ENCODE measurements at regions not wholly inside any gene's neighbourhood (a gene's known extent, or its start where the extent isn't known, plus 50 kb on each side); places are given as distances from the start of the nearest gene placed in this dataset.

DNA sequence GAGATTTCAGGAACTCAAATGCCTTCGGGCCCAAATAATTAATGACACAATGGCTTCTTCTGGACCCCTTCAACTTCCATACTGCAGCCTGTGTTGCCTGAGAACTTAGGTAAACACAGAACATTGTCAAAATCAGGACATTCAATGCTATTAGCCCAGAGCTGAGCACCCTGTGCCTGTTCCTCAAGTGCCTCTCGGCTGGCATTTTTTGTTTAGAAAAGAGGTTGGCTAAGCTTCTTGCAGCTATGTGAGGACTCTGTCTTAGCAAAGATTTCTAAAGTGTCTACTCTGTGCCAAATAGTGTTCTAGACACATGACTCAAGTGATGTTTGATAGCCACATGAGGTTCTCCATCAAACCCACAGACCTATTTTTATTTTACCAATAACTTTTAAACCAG, 289.3 kb upstream of the ARID1B start:
- TF ChIP-seq, protein P1, sequence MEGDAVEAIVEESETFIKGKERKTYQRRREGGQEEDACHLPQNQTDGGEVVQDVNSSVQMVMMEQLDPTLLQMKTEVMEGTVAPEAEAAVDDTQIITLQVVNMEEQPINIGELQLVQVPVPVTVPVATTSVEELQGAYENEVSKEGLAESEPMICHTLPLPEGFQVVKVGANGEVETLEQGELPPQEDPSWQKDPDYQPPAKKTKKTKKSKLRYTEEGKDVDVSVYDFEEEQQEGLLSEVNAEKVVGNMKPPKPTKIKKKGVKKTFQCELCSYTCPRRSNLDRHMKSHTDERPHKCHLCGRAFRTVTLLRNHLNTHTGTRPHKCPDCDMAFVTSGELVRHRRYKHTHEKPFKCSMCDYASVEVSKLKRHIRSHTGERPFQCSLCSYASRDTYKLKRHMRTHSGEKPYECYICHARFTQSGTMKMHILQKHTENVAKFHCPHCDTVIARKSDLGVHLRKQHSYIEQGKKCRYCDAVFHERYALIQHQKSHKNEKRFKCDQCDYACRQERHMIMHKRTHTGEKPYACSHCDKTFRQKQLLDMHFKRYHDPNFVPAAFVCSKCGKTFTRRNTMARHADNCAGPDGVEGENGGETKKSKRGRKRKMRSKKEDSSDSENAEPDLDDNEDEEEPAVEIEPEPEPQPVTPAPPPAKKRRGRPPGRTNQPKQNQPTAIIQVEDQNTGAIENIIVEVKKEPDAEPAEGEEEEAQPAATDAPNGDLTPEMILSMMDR (IDR thresholded peaks at IDR 0.05; ENCODE audit: poor library complexity, severe bottlenecking) = no peak
- H3K4me3 ChIP-seq (ENCODE audit: severe bottlenecking) = no peak overlapping the region
- H3K36me3 ChIP-seq (ENCODE audit: low read depth) = no peaks in the 10 kb centered on the region
- H3K4me1 ChIP-seq (ENCODE audit: insufficient read depth, poor library complexity, severe bottlenecking) = no peaks in the 10 kb centered on the region
- no peaks in the 10 kb centered on the region for H3K27me3 ChIP-seq (ENCODE audit: insufficient read depth, poor library complexity, severe bottlenecking)
- ATAC-seq (ENCODE audit: low read depth) (no peak), DNase-seq (ENCODE audit: low spot score) (no peak)
- H3K9me3 ChIP-seq (ENCODE audit: severe bottlenecking) = no peaks in the 10 kb centered on the region
- H3K27ac ChIP-seq (ENCODE audit: poor library complexity, severe bottlenecking) = no peak overlapping the region

DNA sequence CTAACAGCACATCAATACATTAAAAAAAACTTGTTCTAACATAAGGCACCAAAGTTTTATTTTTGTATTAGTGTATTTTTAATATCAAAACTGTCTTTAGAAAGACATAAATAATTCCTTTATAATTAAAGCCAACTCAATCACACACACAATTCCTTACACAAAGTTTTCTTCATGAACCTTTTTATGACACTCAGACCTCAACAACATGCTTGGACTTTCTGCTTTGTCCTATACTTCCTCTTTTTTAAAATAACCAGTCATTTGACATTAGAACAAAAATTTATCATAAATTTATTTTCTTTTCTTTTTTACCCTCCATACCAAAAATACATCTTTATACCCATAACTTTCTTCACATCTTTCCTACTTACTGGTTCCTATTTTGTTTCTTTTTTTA, 292.0 kb upstream of the ARID1B start:
- H3K27me3 ChIP-seq (ENCODE audit: insufficient read depth, poor library complexity, severe bottlenecking) = no peaks in the 10 kb centered on the region
- DNase-seq (ENCODE audit: low spot score) (no peak), ATAC-seq (ENCODE audit: low read depth) (no peak)
- no peak overlapping the region for H3K4me3 ChIP-seq (ENCODE audit: severe bottlenecking)
- TF ChIP-seq, protein P1 (IDR thresholded peaks at IDR 0.05; ENCODE audit: poor library complexity, severe bottlenecking) = no peak
- no peaks in the 10 kb centered on the region for H3K4me1 ChIP-seq (ENCODE audit: insufficient read depth, poor library complexity, severe bottlenecking)
- H3K27ac ChIP-seq (ENCODE audit: poor library complexity, severe bottlenecking) = no peak overlapping the region
- H3K36me3 ChIP-seq (ENCODE audit: low read depth) = no peaks in the 10 kb centered on the region
- no peaks in the 10 kb centered on the region for H3K9me3 ChIP-seq (ENCODE audit: severe bottlenecking)

DNA sequence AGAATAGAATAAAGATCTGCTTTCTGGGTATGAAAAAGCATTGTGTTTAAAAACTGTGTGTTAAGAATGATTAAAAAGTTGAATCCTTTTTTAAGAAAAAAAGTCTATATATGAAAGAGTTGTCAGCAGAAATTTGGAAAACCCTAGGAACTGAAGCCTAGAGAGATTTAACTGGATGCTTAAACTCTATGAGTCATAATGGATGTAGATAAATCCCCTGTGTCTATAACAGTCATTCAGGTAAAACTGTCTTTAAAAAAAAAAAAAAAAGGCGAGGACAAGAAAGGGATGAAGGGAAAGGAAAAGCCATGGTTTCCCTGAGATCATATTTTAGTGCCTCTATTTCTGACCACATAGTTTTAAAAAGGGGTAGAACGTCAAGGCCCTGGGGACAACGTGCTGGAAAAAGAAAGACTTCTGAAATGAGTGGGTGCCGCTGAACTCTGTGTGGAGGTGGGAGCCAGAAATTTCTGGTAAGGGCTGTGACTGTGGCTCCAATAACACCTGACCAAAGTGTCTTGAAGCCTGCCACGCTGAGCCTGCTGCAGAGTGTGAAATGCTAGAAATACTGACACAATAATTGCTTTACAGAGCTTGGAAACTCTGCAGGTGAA, 302.6 kb upstream of the ARID1B start:
- ATAC-seq (ENCODE audit: low read depth) (no peak), DNase-seq (ENCODE audit: low spot score) (no peak)
- H3K27me3 ChIP-seq (ENCODE audit: insufficient read depth, poor library complexity, severe bottlenecking) = peaks cover 4% of the 10 kb centered on the region
- TF ChIP-seq, protein P1 (IDR thresholded peaks at IDR 0.05; ENCODE audit: poor library complexity, severe bottlenecking) = no peak
- no peaks in the 10 kb centered on the region for H3K9me3 ChIP-seq (ENCODE audit: severe bottlenecking)
- H3K4me3 ChIP-seq (ENCODE audit: severe bottlenecking) = no peak overlapping the region
- no peak overlapping the region for H3K27ac ChIP-seq (ENCODE audit: poor library complexity, severe bottlenecking)
- no peaks in the 10 kb centered on the region for H3K36me3 ChIP-seq (ENCODE audit: low read depth)
- no peaks in the 10 kb centered on the region for H3K4me1 ChIP-seq (ENCODE audit: insufficient read depth, poor library complexity, severe bottlenecking)

DNA sequence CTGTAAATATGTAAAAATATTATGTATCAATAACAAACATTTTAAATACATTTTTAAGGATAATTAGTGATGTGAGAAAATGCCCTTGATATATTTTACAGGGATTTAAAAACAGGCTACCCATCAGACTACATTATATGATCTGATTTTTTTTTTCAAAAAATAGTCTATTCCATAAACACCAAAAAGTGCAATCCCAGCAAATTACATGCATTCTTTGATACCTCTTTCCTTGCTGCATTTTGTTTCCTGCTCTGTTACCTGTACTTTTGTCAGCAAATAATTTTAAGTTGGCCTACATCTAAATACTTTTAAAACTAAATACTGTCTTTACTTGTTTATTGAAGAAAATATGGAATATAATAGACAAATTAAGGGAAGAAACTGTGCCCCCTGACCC, 306.2 kb upstream of the ARID1B start:
- no peak overlapping the region for H3K27ac ChIP-seq (ENCODE audit: poor library complexity, severe bottlenecking)
- no peaks in the 10 kb centered on the region for H3K27me3 ChIP-seq (ENCODE audit: insufficient read depth, poor library complexity, severe bottlenecking)
- no peak overlapping the region for H3K4me3 ChIP-seq (ENCODE audit: severe bottlenecking)
- no peaks in the 10 kb centered on the region for H3K36me3 ChIP-seq (ENCODE audit: low read depth)
- no peaks in the 10 kb centered on the region for H3K9me3 ChIP-seq (ENCODE audit: severe bottlenecking)
- no peaks in the 10 kb centered on the region for H3K4me1 ChIP-seq (ENCODE audit: insufficient read depth, poor library complexity, severe bottlenecking)
- ATAC-seq (ENCODE audit: low read depth) (no peak), DNase-seq (ENCODE audit: low spot score) (no peak)
- TF ChIP-seq, protein P1 (IDR thresholded peaks at IDR 0.05; ENCODE audit: poor library complexity, severe bottlenecking) = no peak

DNA sequence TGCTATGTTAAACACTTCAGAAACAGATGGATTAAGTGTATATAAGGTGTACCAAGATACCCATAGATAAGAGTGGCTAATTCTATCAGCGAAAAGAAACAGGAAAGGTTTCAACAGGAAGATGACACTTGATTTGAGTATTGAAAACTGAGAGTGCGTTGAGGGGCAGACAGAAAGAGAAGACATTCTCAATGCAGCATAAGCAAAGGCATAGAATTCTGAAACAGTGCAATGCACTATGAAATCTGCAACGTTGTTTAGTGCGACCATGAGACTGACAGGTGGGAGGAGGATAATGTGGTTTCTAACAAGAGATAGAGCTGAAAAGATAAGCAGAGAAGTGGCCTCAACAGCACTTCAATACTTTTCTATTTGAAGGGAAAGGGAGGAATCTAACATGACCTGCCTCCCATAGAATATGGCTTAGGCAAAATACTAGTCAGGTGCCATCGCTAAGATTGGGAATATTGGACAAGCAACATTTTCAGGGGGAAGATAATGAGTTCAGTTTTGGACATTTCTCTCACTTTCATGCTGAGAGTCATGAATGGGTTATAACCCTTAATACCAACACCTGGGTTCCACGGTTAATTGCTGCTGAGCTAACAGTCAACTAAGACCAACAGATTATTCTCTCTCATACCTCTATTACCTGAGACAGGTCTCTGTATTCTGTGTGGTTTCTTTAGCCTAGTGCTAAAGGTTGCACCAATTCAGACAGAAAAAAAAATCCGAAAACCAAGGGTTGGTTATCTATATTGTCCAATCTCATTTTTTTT, 312.9 kb upstream of the ARID1B start:
- H3K9me3 ChIP-seq (ENCODE audit: severe bottlenecking) = no peaks in the 10 kb centered on the region

More for the DNA sequence above, 312.9 kb upstream of the ARID1B start:
- TF ChIP-seq, protein P1 (IDR thresholded peaks at IDR 0.05; ENCODE audit: poor library complexity, severe bottlenecking) = no peak
- ATAC-seq (ENCODE audit: low read depth) = no peak
- Histone ChIP-seq H3K27ac (ENCODE audit: poor library complexity, severe bottlenecking) (no peak overlapping the region), H3K4me3 (ENCODE audit: severe bottlenecking) (no peak overlapping the region), H3K4me1 (ENCODE audit: insufficient read depth, poor library complexity, severe bottlenecking) (no peaks in the 10 kb centered on the region), H3K36me3 (ENCODE audit: low read depth) (no peaks in the 10 kb centered on the region), H3K27me3 (ENCODE audit: insufficient read depth, poor library complexity, severe bottlenecking) (peaks cover 25% of the 10 kb centered on the region)
- DNase-seq (ENCODE audit: low spot score) = no peak

Data from RWPE2 (cell line).